ENCODE measurements at regions not wholly inside any gene's neighbourhood (a gene's known extent, or its start where the extent isn't known, plus 50 kb on each side); places are given as distances from the start of the nearest gene placed in this dataset.

- no peak for DNase-seq (ENCODE audit: low read depth in 3 of 3)
Measured at GRCh38 chr3:177429771-177430170, 232.5 kb upstream of the TBL1XR1 start.

- no peak for DNase-seq (ENCODE audit: low read depth in 3 of 3)
Measured at GRCh38 chr3:177430653-177431052, 233.4 kb upstream of the TBL1XR1 start.

- DNase-seq (ENCODE audit: low read depth in 3 of 3) = no peak
Measured at GRCh38 chr3:177431525-177432176, 234.4 kb upstream of the TBL1XR1 start.

- no peak for DNase-seq (ENCODE audit: low read depth in 3 of 3)
Measured at GRCh38 chr3:177435301-177435700, 238.0 kb upstream of the TBL1XR1 start.

- no peak for DNase-seq (ENCODE audit: low read depth in 3 of 3)
Measured at GRCh38 chr3:177437513-177438337, 240.4 kb upstream of the TBL1XR1 start.

- no peak for DNase-seq (ENCODE audit: low read depth in 3 of 3)
Measured at GRCh38 chr3:177438596-177439220, 241.4 kb upstream of the TBL1XR1 start.

- DNase-seq (ENCODE audit: low read depth in 3 of 3) = no peak
Measured at GRCh38 chr3:177439694-177440269, 242.5 kb upstream of the TBL1XR1 start.

- no peak for DNase-seq (ENCODE audit: low read depth in 3 of 3)
Measured at GRCh38 chr3:177440456-177441104, 243.3 kb upstream of the TBL1XR1 start.

GRCh38 chr3:177441276-177441812, 244.1 kb upstream of the TBL1XR1 start:
- no peak for DNase-seq (ENCODE audit: low read depth in 3 of 3)

GRCh38 chr3:177441813-177442646, 244.7 kb upstream of the TBL1XR1 start:
- no peak for DNase-seq (ENCODE audit: low read depth in 3 of 3)

- no peak for DNase-seq (ENCODE audit: low read depth in 3 of 3)
Measured at GRCh38 chr3:177443469-177443868, 246.2 kb upstream of the TBL1XR1 start.

- DNase-seq (ENCODE audit: low read depth in 3 of 3) = no peak
Measured at GRCh38 chr3:177444696-177445095, 247.4 kb upstream of the TBL1XR1 start.

- DNase-seq (ENCODE audit: low read depth in 3 of 3) = no peak
Measured at GRCh38 chr3:177445549-177445948, 248.3 kb upstream of the TBL1XR1 start.

GRCh38 chr3:177446165-177446601, 248.9 kb upstream of the TBL1XR1 start:
- no peak for DNase-seq (ENCODE audit: low read depth in 3 of 3)

GRCh38 chr3:177447938-177448337, 250.7 kb upstream of the TBL1XR1 start:
- no peak for DNase-seq (ENCODE audit: low read depth in 3 of 3)

GRCh38 chr3:177448987-177449359, 251.7 kb upstream of the TBL1XR1 start:
- DNase-seq (ENCODE audit: low read depth in 3 of 3) = no peak

GRCh38 chr3:177449360-177450006, 252.2 kb upstream of the TBL1XR1 start:
- DNase-seq (ENCODE audit: low read depth in 3 of 3) = no peak

- no peak for DNase-seq (ENCODE audit: low read depth in 3 of 3)
Measured at GRCh38 chr3:177451301-177451750, 254.0 kb upstream of the TBL1XR1 start.

GRCh38 chr3:177451864-177452830, 254.9 kb upstream of the TBL1XR1 start:
- no peak for DNase-seq (ENCODE audit: low read depth in 3 of 3)
